GM21529 (cell line): ENCODE measurements at regions not wholly inside any gene's neighbourhood (a gene's known extent, or its start where the extent isn't known, plus 50 kb on each side); places are given as distances from the start of the nearest gene placed in this dataset.

ENCODE experiments used
- ATAC-seq: cut with Tn5 transposase; IDR thresholded peaks from one replicate; pipeline ENCODE4 v1.9.1; 2021; ENCODE audit not compliant: unreplicated experiment

GRCh38 chr7:116417593-116418345, 81.8 kb upstream of the CAV2 start:
- no peak for ATAC-seq

DNA sequence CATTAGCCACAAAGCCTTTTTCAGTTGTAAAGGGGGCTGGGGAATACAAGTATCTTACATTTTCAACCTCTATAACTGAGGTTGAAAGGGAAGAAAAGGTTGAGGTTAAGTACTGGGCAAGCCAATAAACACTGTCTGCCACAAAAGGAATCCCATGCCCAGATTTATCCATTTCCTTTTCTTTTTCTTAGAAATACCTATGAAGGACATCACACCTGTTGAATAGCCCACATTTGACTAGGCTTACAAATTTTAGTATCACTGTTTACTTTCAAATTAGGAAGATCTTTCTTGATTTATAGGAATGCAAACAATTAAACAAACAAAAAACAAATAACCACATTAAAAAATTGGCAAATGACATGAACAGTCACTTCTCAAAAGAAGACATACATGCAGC, 81.0 kb upstream of the CAV2 start:
- no peak for ATAC-seq

- no peak for ATAC-seq
These were observed 79.5 kb upstream of the CAV2 start for GRCh38 chr7:116420003-116420402.

- no peak for ATAC-seq
These were observed 78.2 kb upstream of the CAV2 start for GRCh38 chr7:116421298-116421697.

DNA sequence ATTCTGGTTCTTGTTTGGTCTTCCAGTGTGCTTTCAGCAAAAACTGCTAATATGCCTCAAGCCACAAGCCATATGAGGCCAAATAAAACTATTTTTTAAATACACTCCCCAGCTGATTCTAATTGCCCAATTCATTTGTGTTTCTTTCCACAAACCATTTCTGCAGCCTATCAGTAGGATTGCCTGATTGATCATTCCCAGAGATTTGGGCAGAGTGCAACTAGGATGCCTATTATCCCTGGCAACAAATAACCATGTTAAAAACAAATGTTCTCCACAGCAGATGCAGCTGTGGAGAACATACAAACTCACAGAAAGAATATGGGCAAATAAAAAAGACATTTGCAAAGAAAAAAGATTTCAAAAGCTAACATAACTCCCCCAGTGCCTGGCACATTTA, 76.9 kb upstream of the CAV2 start:
- ATAC-seq, result no peak

GRCh38 chr7:116423499-116423898, 76.0 kb upstream of the CAV2 start:
- no peak for ATAC-seq

GRCh38 chr7:116425647-116426209, 73.8 kb upstream of the CAV2 start:
- ATAC-seq, result no peak

- no peak for ATAC-seq
These were observed 72.9 kb upstream of the CAV2 start for GRCh38 chr7:116426428-116427156.

- ATAC-seq, result no peak
These were observed 69.4 kb upstream of the CAV2 start for GRCh38 chr7:116429986-116430619.

GRCh38 chr7:116431787-116432526, 67.6 kb upstream of the CAV2 start:
- ATAC-seq, result no peak

DNA sequence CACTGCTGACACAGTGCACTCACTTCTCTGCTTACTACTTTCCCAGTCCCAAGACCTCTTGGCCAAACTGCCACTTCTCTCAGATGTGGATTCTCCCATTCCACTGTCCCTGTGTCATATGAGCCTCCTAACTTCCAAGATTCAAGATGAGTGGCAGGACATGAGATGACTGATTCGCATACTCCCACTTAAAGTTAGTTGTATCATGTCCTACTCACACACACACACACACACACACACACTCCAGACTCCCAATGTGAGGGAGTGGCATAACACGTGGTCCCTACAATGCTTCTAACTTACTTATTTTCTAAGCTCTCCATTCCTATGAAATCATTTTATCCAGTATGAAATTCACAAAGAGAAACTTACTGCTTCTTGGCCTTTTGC, 67.0 kb upstream of the CAV2 start:
- no peak for ATAC-seq

- ATAC-seq, result no peak
These were observed 66.3 kb upstream of the CAV2 start for GRCh38 chr7:116433246-116433645.

DNA sequence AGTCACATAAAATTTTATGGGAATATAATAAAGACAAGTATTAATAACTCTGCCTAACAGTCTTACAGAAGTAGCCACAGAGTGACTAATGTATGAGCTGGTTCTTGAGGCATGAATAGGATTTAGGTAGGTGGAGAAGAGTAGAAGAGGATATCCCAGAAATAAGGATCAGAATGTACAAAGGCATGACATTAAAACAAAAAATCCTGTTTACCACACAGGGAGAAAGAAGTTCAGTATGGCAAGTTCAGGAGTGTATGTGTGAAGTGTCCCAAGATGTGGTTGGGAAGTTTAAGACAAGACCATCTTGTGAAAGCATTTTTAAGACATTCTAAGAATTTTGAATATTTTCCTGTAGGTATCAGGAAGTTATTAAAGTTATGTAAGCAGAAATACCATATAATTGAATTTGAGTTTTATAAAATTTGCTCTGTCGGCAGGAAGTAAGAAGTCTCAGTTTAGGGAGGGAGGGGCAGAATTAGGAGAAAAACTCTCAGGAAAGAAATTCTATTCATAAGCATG, 64.7 kb upstream of the CAV2 start:
- ATAC-seq, result no peak

GRCh38 chr7:116436305-116436826, 63.2 kb upstream of the CAV2 start:
- no peak for ATAC-seq

GRCh38 chr7:116438267-116438666, 61.3 kb upstream of the CAV2 start:
- no peak for ATAC-seq

GRCh38 chr7:116439005-116439404, 60.5 kb upstream of the CAV2 start:
- ATAC-seq, result no peak

GRCh38 chr7:116439841-116440549, 59.5 kb upstream of the CAV2 start:
- no peak for ATAC-seq

- no peak for ATAC-seq
These were observed 58.0 kb upstream of the CAV2 start for GRCh38 chr7:116441534-116441933.

DNA sequence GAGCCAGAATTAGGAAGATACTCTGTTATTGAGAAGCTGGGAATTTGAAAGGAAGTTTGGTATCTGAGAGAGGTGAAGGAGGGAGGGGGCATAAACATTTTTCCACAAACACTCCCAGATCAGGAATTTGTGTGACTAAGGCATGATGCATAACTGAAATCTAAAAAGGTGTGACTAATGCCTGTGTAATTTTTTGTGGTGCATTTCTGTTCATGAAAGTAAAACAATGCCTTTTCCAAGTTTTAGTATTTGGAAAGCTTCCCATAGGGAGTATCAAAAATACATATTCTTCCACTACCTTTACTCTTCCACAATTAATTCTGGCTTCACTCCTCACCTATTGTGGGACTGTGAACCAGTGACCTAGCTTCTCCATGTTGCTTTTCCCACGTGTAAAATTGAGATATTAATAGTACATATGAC, 56.4 kb upstream of the CAV2 start:
- ATAC-seq, result no peak

- no peak for ATAC-seq
These were observed 55.9 kb upstream of the CAV2 start for GRCh38 chr7:116443646-116444045.
